IPS-18a (cell line): ENCODE measurements at regions not wholly inside any gene's neighbourhood (a gene's known extent, or its start where the extent isn't known, plus 50 kb on each side); places are given as distances from the start of the nearest gene placed in this dataset.

Experiments
- H3K27ac ChIP-seq: one replicate; pipeline ENCODE4 v1.5.1; 2013; ENCODE audit warnings: low read length
- H3K27me3 ChIP-seq: one replicate; pipeline ENCODE4 v1.6.1; 2013; ENCODE audit warnings: mild to moderate bottlenecking, low read length; ENCODE audit not compliant: control insufficient read depth, insufficient read depth
- H3K36me3 ChIP-seq: one replicate; pipeline ENCODE4 v1.6.1; 2013; ENCODE audit warnings: low read depth, low read length; ENCODE audit not compliant: control insufficient read depth
- H3K4me1 ChIP-seq: one replicate; pipeline ENCODE4 v1.6.1; 2013; ENCODE audit warnings: low read depth, low read length; ENCODE audit not compliant: control insufficient read depth
- H3K4me3 ChIP-seq: one replicate; pipeline ENCODE4 v1.5.1; 2013; ENCODE audit warnings: low read length
- H3K9ac ChIP-seq: one replicate; pipeline ENCODE4 v1.6.1; 2013; ENCODE audit warnings: mild to moderate bottlenecking, low read length, moderate library complexity
- H3K9me3 ChIP-seq: one replicate; pipeline ENCODE4 v1.6.1; 2013; ENCODE audit warnings: low read depth, low read length; ENCODE audit not compliant: control insufficient read depth

DNA sequence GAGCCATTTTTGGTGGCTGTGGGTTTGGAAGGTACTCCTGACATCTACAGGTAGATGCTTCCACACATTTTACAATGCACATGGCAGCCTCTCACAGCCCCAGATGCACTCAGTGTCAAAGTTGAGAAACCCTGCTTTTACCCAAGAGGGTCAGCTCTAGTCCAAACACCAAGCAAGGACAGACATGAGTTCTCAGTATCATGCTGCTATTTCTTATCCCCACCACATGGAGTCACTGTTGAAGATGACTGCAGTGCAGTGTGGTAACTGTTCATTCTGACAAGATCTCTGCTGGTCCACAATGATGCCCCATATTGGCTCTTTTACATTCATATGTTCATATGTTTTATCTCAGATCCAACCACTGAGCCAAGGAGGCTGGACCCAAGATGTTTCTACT lies 50.5 kb upstream of the SALL1 start:
- H3K27ac ChIP-seq = no peak overlapping the region
- H3K4me1 ChIP-seq = no peaks in the 10 kb centered on the region
- no peaks in the 10 kb centered on the region for H3K27me3 ChIP-seq
- H3K36me3 ChIP-seq = no peaks in the 10 kb centered on the region
- no peak overlapping the region for H3K9ac ChIP-seq
- H3K9me3 ChIP-seq = peaks cover 6% of the 10 kb centered on the region
- H3K4me3 ChIP-seq = no peak overlapping the region
